ENCODE measurements at regions not wholly inside any gene's neighbourhood (a gene's known extent, or its start where the extent isn't known, plus 50 kb on each side); places are given as distances from the start of the nearest gene placed in this dataset.

DNA sequence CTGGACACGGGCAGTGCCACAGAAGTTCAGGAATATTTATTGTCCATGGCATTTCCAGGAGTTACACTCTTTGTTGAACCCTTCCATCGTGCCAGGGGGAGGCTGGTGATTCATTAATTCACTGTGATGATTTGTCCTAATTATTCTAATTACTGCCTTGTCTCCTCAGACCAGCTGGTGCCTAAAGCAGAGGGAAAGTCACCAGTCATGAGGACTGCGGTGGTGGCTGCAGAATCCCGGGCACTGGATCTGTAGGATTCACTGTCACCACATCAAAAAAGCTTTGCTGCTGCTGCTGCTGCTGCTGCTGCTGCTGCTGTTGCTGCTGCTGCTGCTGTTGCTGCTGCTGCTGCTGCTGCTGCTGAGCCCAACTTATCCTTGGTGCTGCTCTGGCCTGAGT is 908.2 kb downstream of the TSN start:
- H3K27me3 ChIP-seq (ENCODE audit: control insufficient read depth, insufficient read depth, low read length): no peaks in the 10 kb centered on the region
- no peak overlapping the region for H3K27ac ChIP-seq (ENCODE audit: low read depth, low read length)
- H3K9me3 ChIP-seq (ENCODE audit: control insufficient read depth, insufficient read depth, low read length): peaks cover 20% of the 10 kb centered on the region
- POLR2A ChIA-PET: no interaction called here
- TF ChIP-seq, protein P1, sequence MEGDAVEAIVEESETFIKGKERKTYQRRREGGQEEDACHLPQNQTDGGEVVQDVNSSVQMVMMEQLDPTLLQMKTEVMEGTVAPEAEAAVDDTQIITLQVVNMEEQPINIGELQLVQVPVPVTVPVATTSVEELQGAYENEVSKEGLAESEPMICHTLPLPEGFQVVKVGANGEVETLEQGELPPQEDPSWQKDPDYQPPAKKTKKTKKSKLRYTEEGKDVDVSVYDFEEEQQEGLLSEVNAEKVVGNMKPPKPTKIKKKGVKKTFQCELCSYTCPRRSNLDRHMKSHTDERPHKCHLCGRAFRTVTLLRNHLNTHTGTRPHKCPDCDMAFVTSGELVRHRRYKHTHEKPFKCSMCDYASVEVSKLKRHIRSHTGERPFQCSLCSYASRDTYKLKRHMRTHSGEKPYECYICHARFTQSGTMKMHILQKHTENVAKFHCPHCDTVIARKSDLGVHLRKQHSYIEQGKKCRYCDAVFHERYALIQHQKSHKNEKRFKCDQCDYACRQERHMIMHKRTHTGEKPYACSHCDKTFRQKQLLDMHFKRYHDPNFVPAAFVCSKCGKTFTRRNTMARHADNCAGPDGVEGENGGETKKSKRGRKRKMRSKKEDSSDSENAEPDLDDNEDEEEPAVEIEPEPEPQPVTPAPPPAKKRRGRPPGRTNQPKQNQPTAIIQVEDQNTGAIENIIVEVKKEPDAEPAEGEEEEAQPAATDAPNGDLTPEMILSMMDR (IDR thresholded peaks at IDR 0.05; ENCODE audit: low read depth, low read length): no peak
- no peak for DNase-seq (ENCODE audit: low read depth, low spot score)
- H3K4me3 ChIP-seq (ENCODE audit: low read depth, low read length): no peak overlapping the region
- CTCF ChIA-PET: no interaction called here

DNA sequence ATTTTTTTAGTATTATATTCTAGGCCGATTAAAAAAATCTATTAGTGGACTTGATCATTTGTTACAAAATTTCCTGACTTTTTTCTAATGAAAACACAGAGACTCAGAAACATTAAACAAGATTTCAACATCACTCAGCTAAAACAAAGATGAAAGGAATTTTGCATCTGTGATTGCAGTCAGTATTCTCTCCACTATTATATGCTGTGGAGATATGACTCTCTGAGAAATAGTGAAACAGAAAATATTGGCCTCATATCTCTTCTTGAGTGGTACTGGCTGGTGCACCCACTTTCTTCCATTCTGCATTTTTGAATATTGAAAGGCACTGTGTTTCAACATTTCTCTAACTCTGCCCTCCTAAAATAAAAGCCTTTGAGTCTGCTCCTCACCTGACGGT is 914.2 kb downstream of the TSN start:
- H3K27ac ChIP-seq (ENCODE audit: low read depth, low read length): no peak overlapping the region
- H3K27me3 ChIP-seq (ENCODE audit: control insufficient read depth, insufficient read depth, low read length): no peaks in the 10 kb centered on the region
- ChIA-PET CTCF (no interaction called here), POLR2A (no interaction called here)
- H3K4me3 ChIP-seq (ENCODE audit: low read depth, low read length): no peak overlapping the region
- peaks cover 11% of the 10 kb centered on the region for H3K9me3 ChIP-seq (ENCODE audit: control insufficient read depth, insufficient read depth, low read length)
- TF ChIP-seq, protein P1 (IDR thresholded peaks at IDR 0.05; ENCODE audit: low read depth, low read length): no peak
- no peak for DNase-seq (ENCODE audit: low read depth, low spot score)

DNA sequence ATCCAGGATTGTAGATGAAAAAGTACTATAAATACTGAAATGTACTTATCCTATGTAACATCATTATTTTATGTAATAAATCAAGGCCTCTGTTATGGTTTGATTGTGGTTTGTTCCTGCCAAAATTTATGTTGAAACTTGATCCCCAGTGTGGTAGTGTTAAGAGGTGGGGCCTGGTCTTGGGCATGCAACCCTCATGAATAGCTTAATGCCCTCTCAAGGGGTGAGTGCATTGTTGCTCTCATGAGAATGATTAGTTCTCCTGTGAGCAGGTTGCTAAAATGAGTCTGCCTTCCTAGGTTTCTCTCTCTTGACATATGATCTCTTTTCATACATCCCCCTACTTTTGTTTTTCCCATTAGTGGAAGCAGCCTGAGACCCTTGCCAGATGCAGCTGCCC is 915.4 kb downstream of the TSN start:
- TF ChIP-seq, protein P1 (IDR thresholded peaks at IDR 0.05; ENCODE audit: low read depth, low read length): no peak
- no peak overlapping the region for H3K4me3 ChIP-seq (ENCODE audit: low read depth, low read length)
- no peaks in the 10 kb centered on the region for H3K27me3 ChIP-seq (ENCODE audit: control insufficient read depth, insufficient read depth, low read length)
- DNase-seq (ENCODE audit: low read depth, low spot score): no peak
- H3K9me3 ChIP-seq (ENCODE audit: control insufficient read depth, insufficient read depth, low read length): peaks cover 9% of the 10 kb centered on the region
- H3K27ac ChIP-seq (ENCODE audit: low read depth, low read length): no peak overlapping the region
- ChIA-PET CTCF (no interaction called here), POLR2A (no interaction called here)

DNA sequence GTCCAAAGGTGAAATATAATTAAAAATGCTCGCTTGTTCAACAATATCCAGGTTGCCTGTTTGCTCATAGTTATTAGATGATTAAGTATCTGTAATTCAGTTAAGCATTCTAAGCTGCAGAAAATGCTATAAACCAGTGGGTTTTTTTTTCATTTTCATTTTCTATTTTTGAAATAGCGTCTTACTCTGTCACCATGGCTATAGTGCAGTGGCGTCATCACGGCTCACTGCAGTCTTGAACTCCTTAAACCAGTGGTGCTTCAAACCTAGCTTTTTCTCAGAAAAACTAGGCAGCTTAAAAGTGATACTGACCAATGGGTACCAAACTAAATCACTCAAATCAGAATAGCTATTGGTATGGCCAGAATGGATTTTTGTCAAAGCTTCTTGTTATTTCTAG is 925.2 kb downstream of the TSN start:
- no peak overlapping the region for H3K27ac ChIP-seq (ENCODE audit: low read depth, low read length)
- ChIA-PET POLR2A (no interaction called here), CTCF (no interaction called here)
- no peaks in the 10 kb centered on the region for H3K27me3 ChIP-seq (ENCODE audit: control insufficient read depth, insufficient read depth, low read length)
- TF ChIP-seq, protein P1 (IDR thresholded peaks at IDR 0.05; ENCODE audit: low read depth, low read length): no peak
- peaks cover 3% of the 10 kb centered on the region; the same call in 1 of the 2 replicates for H3K9me3 ChIP-seq (ENCODE audit: control insufficient read depth, insufficient read depth, low read length)
- H3K4me3 ChIP-seq (ENCODE audit: low read depth, low read length): no peak overlapping the region
- DNase-seq (ENCODE audit: low read depth, low spot score): no peak

DNA sequence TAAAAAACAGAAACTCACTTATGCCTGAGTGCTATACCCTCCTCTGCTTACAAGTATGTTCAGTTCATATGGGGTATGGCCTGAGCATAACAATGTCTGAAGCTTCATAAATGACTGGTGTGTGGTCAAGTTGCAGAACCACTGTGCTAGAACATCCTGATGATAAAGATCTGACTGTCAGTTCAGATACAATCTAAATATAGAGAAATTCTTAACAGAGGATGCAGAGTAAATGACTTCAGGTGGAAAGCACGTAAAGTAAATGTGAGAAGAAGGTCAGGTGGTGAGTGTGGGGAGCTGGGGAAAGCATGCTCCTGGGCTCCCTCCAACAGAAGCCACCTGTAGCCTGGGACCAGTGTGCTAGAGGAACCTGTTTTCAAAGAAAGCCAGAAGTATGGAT is 926.2 kb downstream of the TSN start:
- Histone ChIP-seq H3K9me3 (ENCODE audit: control insufficient read depth, insufficient read depth, low read length) (peaks cover 3% of the 10 kb centered on the region; the same call in 1 of the 2 replicates), H3K27ac (ENCODE audit: low read depth, low read length) (no peak overlapping the region), H3K4me3 (ENCODE audit: low read depth, low read length) (no peak overlapping the region), H3K27me3 (ENCODE audit: control insufficient read depth, insufficient read depth, low read length) (no peaks in the 10 kb centered on the region)
- TF ChIP-seq, protein P1 (IDR thresholded peaks at IDR 0.05; ENCODE audit: low read depth, low read length): no peak
- ChIA-PET CTCF (no interaction called here), POLR2A (no interaction called here)
- DNase-seq (ENCODE audit: low read depth, low spot score): no peak
